Spleen (tissue), 7 donors: ENCODE measurements at regions not wholly inside any gene's neighbourhood (a gene's known extent, or its start where the extent isn't known, plus 50 kb on each side); places are given as distances from the start of the nearest gene placed in this dataset.

Source experiments
- POLR2AphosphoS5 ChIP-seq, 3 donors: sonication (generic); formaldehyde crosslinking; IDR thresholded peaks; one replicate each; pipeline ENCODE4 v1.5.1; 2017; ENCODE audit warnings: antibody characterized with exemption in 3 of 3
- TF ChIP-seq, protein P1 (sequence below), 11 experiments: fragments of 200-600 bp in 7 of 11; fragments of 450-650 bp in 4 of 11; sonication (generic) in 4 of 11; IDR thresholded peaks in 8 of 11; conservative IDR thresholded peaks in 3 of 11; 1 replicate in 7 of 11; 2 replicates in 4 of 11; pipeline versions ENCODE4 v1.4.0 to v1.8.0; 2016 to 2021; ENCODE audit warnings: antibody characterized with exemption in 11 of 11, inconsistent platforms in 4 of 11, mild to moderate bottlenecking in 1 of 11
- donor health status: DM: no; HTN: no; CAD: no; lungs with moderate emphysema.
- donor health status: DM: no; HTN: no; CAD: no.
- donor health status: DM: no; HTN: no; CAD: no.

DNA sequence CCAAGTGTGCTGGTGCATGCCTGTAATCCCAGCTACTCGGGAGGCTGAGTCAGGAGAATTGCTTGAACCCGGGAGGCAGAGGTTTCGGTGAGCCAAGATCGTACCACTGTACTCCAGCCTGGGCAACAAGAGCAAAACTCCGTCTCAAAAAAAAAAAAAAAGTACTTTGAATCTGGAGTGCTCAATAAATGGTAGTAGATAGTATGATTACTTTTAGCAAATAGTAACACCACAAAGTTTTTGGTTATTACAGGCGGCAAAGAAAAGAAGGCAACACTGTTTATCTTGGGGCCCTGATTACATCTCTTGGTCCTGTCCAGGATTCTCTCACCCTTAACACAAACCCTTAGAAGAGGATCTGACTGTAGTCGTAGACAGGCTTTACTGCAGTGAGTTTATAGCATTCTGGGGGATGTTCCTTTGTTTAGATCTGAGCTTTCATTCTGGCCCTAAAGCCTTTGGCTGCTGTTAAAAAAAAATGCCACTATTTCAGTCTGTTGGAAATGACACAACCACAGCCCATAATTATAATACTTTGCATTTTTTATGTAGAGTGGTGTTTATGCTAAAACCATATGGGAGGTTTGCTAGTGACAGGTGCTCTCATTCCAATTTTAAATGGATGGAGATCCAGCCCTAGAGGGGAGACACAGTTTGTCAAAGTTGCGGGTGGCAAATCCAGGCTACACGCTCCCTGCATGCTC is 79.7 kb upstream of the SLC2A1 start:
- no peak for TF ChIP-seq POLR2AphosphoS5 (IDR thresholded peaks at IDR 0.05)
- TF ChIP-seq, protein P1, sequence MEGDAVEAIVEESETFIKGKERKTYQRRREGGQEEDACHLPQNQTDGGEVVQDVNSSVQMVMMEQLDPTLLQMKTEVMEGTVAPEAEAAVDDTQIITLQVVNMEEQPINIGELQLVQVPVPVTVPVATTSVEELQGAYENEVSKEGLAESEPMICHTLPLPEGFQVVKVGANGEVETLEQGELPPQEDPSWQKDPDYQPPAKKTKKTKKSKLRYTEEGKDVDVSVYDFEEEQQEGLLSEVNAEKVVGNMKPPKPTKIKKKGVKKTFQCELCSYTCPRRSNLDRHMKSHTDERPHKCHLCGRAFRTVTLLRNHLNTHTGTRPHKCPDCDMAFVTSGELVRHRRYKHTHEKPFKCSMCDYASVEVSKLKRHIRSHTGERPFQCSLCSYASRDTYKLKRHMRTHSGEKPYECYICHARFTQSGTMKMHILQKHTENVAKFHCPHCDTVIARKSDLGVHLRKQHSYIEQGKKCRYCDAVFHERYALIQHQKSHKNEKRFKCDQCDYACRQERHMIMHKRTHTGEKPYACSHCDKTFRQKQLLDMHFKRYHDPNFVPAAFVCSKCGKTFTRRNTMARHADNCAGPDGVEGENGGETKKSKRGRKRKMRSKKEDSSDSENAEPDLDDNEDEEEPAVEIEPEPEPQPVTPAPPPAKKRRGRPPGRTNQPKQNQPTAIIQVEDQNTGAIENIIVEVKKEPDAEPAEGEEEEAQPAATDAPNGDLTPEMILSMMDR (IDR thresholded peaks at IDR 0.05 in 8 of 11, conservative IDR thresholded peaks at IDR 0.05 in 3 of 11) = no peak
